Aorta (tissue), 5 donors: ENCODE measurements at regions not wholly inside any gene's neighbourhood (a gene's known extent, or its start where the extent isn't known, plus 50 kb on each side); places are given as distances from the start of the nearest gene placed in this dataset.

Experiments
- ATAC-seq: fragments of 200-7000 bp; cut with Tn5 transposase; one replicate; pipeline ENCODE4 v1.9.1; 2022; ENCODE audit warnings: moderate library complexity; ENCODE audit not compliant: low FRiP score
- DNase-seq, 2 donors: peaks; one replicate each; pipeline ENCODE4 v3.0.0-alpha.2; 2020
- H3K27ac ChIP-seq, 2 donors: one replicate each; pipeline ENCODE4 v1.5.1; 2013; ENCODE audit warnings: low read length in 2 of 2, mild to moderate bottlenecking in 2 of 2, moderate library complexity in 2 of 2, control low read depth in 1 of 2, inconsistent platforms in 1 of 2, low read depth in 1 of 2
- H3K27me3 ChIP-seq, 2 donors: one replicate each; pipeline ENCODE4 v1.6.1; 2013; ENCODE audit warnings: control low read depth in 1 of 2, low read length in 1 of 2, mild to moderate bottlenecking in 1 of 2, moderate library complexity in 1 of 2; ENCODE audit not compliant: insufficient read depth in 2 of 2, control insufficient read depth in 1 of 2
- H3K36me3 ChIP-seq, 2 donors: one replicate each; pipeline ENCODE4 v1.6.1; 2013; ENCODE audit warnings: control low read depth in 1 of 2, low read length in 1 of 2, mild to moderate bottlenecking in 1 of 2; ENCODE audit not compliant: insufficient read depth in 2 of 2, control insufficient read depth in 1 of 2
- H3K4me1 ChIP-seq, 2 donors: one replicate each; pipeline ENCODE4 v1.6.1; 2013; ENCODE audit warnings: low read length in 2 of 2, control low read depth in 1 of 2, mild to moderate bottlenecking in 1 of 2, moderate library complexity in 1 of 2; ENCODE audit not compliant: insufficient read depth in 2 of 2, control insufficient read depth in 1 of 2
- H3K4me3 ChIP-seq, 2 donors: one replicate each; pipeline ENCODE4 v1.5.1; 2013; ENCODE audit warnings: low read length in 2 of 2, control low read depth in 1 of 2, mild to moderate bottlenecking in 1 of 2
- H3K9me3 ChIP-seq: one replicate; pipeline ENCODE4 v1.6.1; 2013; ENCODE audit warnings: mild to moderate bottlenecking, low read length; ENCODE audit not compliant: control insufficient read depth
- WGBS, 2 donors: extraction: QIAGEN DNeasy Blood & Tissue Kit; methylation state at CpG; one replicate each; pipeline ENCODE4 v1.1.7; 2013; 5-methylcytosine and 5-hydroxymethylcytosine counted together
- intact Hi-C, 2 donors: fragments of 100-400 bp; cut with DNase I; formaldehyde crosslinking; loops; one replicate each; pipeline versions ENCODE4 v1.14.2 to v1.15.0; 2022
- donor health status: healthy with polysubstance abuse.
- donor health status: Bipolar disorder and iron deficiency.
- donor health status: DM: no; HTN: no; CAD: no.
- donor health status: DM: no; HTN: no; CAD: no.
- donor health status: DM: yes; HTN: yes; CAD: no.

- intact Hi-C loops: no loop called here
- Histone ChIP-seq H3K27ac (no peak overlapping the region), H3K27me3 (no peaks in the 10 kb centered on the region), H3K36me3 (no peaks in the 10 kb centered on the region), H3K9me3 (no peaks in the 10 kb centered on the region), H3K4me1 (no peaks in the 10 kb centered on the region), H3K4me3 (no peak overlapping the region)
- 18 to 25% methylated on average over 3 of the region's 3 CpGs for WGBS, 2 donors
- DNase-seq: no peak
- ATAC-seq: no peak
These were observed 302.4 kb upstream of the TMPRSS15 start for GRCh38 chr21:18705971-18706370.

DNA sequence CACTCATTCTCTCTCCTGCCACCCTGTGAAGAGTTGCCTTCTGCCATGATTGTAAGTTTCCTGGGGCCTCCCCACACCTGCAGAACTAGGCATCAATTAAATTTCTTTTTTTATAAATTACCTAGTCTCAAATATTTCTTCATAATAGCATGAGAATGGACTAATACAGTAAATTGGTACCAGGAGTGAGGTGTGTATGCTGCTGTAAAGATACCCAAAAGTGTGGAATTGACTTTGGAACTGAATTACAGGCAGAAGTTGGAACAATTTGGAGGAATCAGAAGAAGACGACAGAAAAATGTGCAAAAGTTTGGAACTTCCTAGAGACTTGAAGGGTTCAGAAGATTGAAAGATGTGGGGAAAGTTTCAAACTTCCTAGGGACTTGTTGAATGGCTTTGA, 308.1 kb upstream of the TMPRSS15 start:
- WGBS, 2 donors: 84 to 93% methylated on average over 1 of the region's 1 CpG
- Histone ChIP-seq H3K4me1 (no peaks in the 10 kb centered on the region), H3K4me3 (no peak overlapping the region), H3K36me3 (no peaks in the 10 kb centered on the region), H3K27me3 (no peaks in the 10 kb centered on the region), H3K9me3 (peaks cover 2% of the 10 kb centered on the region), H3K27ac (no peak overlapping the region)
- intact Hi-C loops: no loop called here
- ATAC-seq (no peak), DNase-seq (no peak)

GRCh38 chr21:18715606-18716005, 312.0 kb upstream of the TMPRSS15 start:
- Histone ChIP-seq H3K27me3 (no peaks in the 10 kb centered on the region), H3K4me1 (no peaks in the 10 kb centered on the region), H3K27ac (no peak overlapping the region), H3K9me3 (peaks cover 2% of the 10 kb centered on the region), H3K36me3 (no peaks in the 10 kb centered on the region), H3K4me3 (no peak overlapping the region)
- 79 to 82% methylated on average over 3 of the region's 3 CpGs for WGBS, 2 donors
- no peak for DNase-seq
- intact Hi-C loops: no loop called here
- no peak for ATAC-seq

GRCh38 chr21:18716578-18717138, 313.1 kb upstream of the TMPRSS15 start:
- 36 to 42% methylated on average over 5 of the region's 5 CpGs for WGBS, 2 donors
- no peaks in the 10 kb centered on the region for H3K36me3 ChIP-seq

DNA sequence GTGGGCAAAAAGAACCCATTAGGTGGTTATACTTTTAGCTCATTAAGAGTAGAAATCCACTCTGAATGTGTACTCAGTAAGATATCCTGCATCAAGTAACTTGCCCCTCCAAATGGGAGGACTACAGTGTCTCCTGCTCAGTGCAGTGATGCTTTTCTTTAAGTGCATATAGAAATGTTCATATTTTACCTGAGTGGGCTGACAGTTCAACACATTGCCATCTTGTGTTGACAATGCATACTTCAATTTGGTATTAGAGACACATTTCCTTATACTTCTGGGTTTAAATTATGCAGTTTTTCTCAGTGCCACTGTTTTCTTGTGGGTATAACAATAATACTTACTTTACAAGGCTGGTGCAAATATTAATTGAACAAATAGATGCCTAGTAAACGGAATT, 318.6 kb upstream of the TMPRSS15 start:
- Histone ChIP-seq H3K9me3 (no peaks in the 10 kb centered on the region), H3K4me3 (no peak overlapping the region), H3K27me3 (no peaks in the 10 kb centered on the region), H3K4me1 (no peaks in the 10 kb centered on the region), H3K36me3 (no peaks in the 10 kb centered on the region), H3K27ac (no peak overlapping the region)
- 89 to 91% methylated on average over 1 of the region's 1 CpG for WGBS, 2 donors
- intact Hi-C loops: no loop called here
- no peak for ATAC-seq
- no peak for DNase-seq

More at GRCh38 chr21:18716578-18717138, 313.1 kb upstream of the TMPRSS15 start:
- H3K4me1 ChIP-seq: no peaks in the 10 kb centered on the region
- H3K4me3 ChIP-seq: no peak overlapping the region
- H3K9me3 ChIP-seq: peaks cover 2% of the 10 kb centered on the region
- no peak overlapping the region for H3K27ac ChIP-seq
- no peaks in the 10 kb centered on the region for H3K27me3 ChIP-seq
- no peak for ATAC-seq
- no peak for DNase-seq
- intact Hi-C loops: no loop called here

GRCh38 chr21:18723171-18723570, 319.6 kb upstream of the TMPRSS15 start:
- Histone ChIP-seq H3K36me3 (no peaks in the 10 kb centered on the region), H3K4me3 (no peak overlapping the region), H3K9me3 (no peaks in the 10 kb centered on the region), H3K27ac (no peak overlapping the region), H3K27me3 (no peaks in the 10 kb centered on the region), H3K4me1 (no peaks in the 10 kb centered on the region)
- DNase-seq (no peak), ATAC-seq (no peak)
- 84 to 85% methylated on average over 2 of the region's 2 CpGs for WGBS, 2 donors
- intact Hi-C loops: no loop called here

DNA sequence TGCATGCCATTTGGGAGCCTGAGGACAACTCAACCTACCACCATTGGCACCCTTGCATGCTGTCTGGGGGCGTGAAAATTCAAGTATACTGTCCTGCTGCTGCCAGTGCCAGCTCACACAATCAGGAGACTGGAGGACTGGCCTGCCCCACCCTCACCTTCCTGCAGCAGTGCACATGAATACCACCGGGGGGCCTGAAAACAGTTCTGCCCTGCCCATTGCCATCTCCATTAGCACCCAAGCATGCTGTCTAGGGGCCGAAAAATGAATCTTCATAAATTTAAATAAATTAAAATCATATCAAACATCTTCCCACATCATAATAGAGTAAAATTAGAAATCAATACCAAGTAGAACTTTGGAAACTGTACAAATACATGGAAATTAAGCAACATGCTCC, 322.1 kb upstream of the TMPRSS15 start:
- no peak overlapping the region for H3K27ac ChIP-seq
- no peak overlapping the region for H3K4me3 ChIP-seq
- no peaks in the 10 kb centered on the region for H3K27me3 ChIP-seq
- intact Hi-C loops: no loop called here
- ATAC-seq: no peak
- DNase-seq: no peak
- no peaks in the 10 kb centered on the region for H3K36me3 ChIP-seq
- no peaks in the 10 kb centered on the region for H3K4me1 ChIP-seq
- H3K9me3 ChIP-seq: no peaks in the 10 kb centered on the region
- 85 to 93% methylated on average over 3 of the region's 3 CpGs for WGBS, 2 donors

- H3K27me3 ChIP-seq: no peaks in the 10 kb centered on the region
- no peaks in the 10 kb centered on the region for H3K4me1 ChIP-seq
- H3K9me3 ChIP-seq: no peaks in the 10 kb centered on the region
- 91 to 94% methylated on average over 5 of the region's 5 CpGs for WGBS, 2 donors
- no peaks in the 10 kb centered on the region for H3K36me3 ChIP-seq
- H3K27ac ChIP-seq: no peak overlapping the region
- no peak for DNase-seq
- intact Hi-C loops: no loop called here
- ATAC-seq: no peak
- H3K4me3 ChIP-seq: no peak overlapping the region
These were observed 338.4 kb upstream of the TMPRSS15 start for GRCh38 chr21:18741954-18742353.

DNA sequence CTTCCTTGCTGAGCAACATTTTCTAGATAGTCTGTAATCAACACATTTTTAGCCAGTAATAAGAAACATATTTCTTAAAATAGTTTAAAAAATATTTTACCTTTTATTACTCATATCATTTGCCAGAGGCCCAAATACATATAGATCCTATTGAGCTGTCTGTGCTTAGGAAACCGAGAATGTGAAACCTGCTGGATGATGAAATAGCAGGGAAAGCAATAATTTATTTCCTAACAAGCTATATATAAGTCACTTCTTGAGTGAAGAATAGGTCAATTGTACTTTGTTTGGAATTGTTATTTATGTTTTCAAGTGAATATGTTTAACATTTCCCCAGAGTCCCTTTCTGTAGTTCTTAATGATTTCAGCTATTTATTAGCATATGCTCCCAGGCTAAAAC, 339.9 kb upstream of the TMPRSS15 start:
- no peak for ATAC-seq

More for the DNA sequence above, 339.9 kb upstream of the TMPRSS15 start:
- DNase-seq: no peak
- no peaks in the 10 kb centered on the region for H3K9me3 ChIP-seq
- no peaks in the 10 kb centered on the region for H3K27me3 ChIP-seq
- no peaks in the 10 kb centered on the region for H3K36me3 ChIP-seq
- intact Hi-C loops: no loop called here
- 49 to 55% methylated on average over 1 of the region's 1 CpG for WGBS, 2 donors
- H3K4me1 ChIP-seq: no peaks in the 10 kb centered on the region
- no peak overlapping the region for H3K27ac ChIP-seq
- H3K4me3 ChIP-seq: no peak overlapping the region
